Retina (tissue), 1 donor: ENCODE measurements at regions not wholly inside any gene's neighbourhood (a gene's known extent, or its start where the extent isn't known, plus 50 kb on each side); places are given as distances from the start of the nearest gene placed in this dataset.

Experiments
- DNase-seq: peaks from one replicate; pipeline ENCODE4 v3.0.0-alpha.2; 2016

DNA sequence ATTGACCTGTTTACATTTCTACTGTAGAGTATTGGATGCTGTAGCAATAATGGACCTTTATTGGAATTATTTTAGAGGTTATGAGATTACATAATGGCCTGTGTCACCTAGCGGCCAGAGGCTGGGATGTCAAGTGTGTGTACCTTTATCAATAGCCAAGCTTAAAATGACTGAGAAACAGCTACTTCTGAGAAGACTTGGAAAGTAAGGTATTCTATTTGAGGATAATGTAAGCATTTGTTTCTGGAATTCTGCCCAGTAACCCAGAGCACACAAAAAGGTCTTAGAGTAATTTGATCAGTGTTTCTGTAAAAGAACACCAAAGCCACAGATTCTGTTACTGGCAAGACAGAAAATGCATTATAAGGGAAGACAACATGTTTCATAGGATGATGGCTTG is 116.8 kb downstream of the MACIR start:
- DNase-seq, result no peak

DNA sequence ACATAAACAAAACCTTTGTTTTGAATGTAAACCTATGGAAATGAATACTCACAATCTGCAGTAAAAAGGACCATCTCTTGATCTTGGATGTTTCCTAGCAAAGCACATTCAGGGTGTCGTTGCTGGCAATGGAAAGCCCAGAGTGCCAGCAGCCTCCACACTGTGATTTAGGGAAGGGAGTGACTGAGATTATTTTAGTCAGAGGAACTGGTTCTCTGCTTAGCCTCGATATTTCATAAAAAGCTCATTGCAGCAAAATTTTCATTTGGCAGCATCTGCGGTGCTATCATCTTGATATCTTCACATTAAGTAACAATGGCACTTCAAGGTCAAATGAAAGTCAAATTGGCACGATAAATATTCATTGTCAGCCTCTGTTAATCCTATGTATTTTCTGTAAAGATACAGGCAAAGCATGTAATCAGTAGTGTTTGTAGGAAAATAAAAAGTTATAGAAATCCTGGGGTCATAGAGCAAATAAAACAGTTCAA is 116.0 kb downstream of the MACIR start:
- DNase-seq, result no peak

DNA sequence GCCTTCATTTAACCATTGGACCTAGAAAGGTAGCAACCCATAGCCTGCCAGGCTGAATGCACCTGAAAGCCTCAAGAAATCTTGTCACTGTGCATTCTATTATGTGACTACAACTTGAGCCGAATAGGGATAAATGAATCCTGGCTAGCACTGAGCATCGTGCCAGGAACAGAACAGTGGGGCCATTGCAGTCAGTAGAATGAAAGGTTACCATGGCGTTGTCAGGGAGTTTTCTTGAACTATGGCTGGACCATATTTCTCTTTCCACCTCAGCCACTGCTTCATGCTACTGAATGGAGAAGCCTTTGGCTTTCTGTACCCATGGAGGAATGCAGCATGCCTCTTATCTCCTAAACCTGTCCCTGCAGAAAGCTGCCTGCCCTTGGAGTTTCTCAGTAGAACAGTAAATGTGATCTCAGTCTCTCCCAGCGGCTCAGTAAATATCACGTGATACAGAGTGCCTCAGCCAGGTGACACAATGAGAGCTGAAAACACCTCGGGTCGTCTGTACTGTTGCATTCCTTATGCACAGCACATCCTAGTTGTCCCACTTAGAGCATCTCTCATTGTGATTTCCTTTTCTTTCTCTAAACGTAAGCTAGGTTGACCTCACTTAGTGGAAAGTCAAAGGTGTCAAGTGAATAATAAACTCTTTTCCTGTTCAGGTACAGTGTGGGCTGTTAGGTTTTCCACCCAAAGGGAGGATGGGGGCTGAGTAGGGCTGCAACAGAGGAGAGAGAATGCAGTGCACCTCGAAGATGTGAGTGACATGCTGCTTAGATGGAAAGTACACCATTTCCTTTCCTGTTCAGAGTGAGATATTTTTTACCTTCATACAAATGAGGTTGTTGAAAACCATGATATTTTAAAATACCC is 115.3 kb downstream of the MACIR start:
- DNase-seq, result no peak

DNA sequence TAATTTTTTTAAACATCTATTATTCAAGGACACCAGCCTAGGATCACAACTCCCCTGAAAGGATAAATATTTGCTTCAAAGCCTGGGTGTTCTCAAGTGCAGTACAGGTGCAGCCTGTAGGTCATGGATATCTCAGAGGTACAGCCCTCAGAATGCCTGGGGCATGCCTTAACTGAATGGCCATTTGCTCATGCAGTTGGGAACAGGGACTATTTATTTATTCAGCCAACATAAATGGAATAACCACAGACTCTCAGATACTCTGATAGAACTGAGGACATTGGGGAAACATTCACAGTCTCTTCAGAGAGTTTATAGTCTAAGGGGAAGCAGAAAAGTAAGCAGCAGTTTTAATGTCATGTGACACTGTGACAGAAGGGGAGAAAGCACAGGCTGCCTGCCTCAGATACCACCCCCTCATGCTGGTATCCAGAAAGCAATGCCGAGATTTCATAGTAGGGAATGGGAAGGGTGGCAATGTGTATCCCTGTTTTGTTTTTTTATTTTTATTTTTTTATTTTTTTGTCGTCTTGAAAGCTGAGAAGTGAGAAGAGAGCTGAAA is 112.6 kb downstream of the MACIR start:
- no peak for DNase-seq

DNA sequence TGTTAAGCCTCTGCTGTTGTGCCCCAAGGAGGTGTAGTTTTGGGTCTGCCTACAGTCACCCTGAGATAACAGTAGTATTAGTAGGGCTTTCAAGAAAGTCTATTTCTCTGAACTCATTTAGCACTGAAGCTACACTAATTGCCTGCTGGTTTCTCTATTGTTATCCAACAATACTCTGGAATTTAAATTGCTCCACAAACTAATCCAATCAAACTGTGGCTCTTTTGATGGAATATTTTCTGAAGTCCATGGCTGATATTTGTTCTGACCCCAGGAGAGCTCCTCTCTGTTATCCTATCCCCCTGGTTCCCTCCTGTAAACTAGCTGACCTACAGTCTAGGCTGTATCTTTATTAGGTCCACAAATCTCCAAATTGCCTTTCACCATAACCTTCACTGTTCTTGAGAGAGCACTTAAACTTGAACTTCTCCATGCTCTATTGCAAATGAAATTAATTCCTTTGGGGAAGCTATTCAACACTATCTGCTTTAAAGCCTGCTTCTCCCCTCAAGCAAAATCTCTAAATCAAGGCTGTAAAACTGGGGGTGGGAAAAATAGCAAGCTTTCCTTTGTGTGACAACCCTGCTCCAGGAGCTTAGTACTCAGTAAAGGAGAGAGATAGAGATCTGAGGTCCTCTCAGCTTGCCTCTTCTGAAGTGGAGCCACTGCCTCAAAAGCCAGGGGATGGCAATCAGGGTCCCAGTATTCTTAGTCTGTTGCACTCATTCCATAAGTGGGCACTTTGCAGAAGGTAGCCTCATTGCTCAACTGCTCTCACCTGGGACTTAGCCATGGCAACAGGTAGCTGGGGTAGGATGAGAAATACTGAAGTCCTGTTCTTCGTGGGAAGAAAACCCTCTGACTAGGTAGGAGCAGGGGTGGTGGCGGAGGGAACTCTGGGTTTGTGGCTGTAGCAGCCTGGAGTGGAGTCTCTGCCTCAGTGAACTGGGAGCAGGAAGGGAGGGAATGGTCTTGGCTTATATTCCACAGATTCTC is 110.9 kb downstream of the MACIR start:
- DNase-seq, result peak; percentile 57

DNA sequence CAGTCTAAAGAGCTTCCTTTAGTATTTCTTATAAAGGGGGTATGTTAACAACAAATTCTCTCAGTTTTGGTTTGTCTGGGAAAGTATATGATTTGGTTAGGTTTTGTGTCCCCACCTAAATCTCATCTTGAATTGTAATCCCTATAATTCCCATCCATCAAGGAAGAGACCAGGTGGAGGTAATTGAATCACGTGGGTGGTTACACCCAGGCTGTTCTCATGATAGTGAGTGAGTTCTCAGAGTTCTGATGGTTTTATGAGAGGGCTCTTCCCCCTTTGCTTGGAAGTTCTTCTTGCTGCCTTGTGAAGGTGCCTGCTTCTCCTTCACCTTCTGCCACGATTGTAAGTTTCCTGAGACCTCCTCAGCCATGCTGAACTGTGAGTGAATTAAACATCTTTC is 109.1 kb downstream of the MACIR start:
- DNase-seq, result no peak

DNA sequence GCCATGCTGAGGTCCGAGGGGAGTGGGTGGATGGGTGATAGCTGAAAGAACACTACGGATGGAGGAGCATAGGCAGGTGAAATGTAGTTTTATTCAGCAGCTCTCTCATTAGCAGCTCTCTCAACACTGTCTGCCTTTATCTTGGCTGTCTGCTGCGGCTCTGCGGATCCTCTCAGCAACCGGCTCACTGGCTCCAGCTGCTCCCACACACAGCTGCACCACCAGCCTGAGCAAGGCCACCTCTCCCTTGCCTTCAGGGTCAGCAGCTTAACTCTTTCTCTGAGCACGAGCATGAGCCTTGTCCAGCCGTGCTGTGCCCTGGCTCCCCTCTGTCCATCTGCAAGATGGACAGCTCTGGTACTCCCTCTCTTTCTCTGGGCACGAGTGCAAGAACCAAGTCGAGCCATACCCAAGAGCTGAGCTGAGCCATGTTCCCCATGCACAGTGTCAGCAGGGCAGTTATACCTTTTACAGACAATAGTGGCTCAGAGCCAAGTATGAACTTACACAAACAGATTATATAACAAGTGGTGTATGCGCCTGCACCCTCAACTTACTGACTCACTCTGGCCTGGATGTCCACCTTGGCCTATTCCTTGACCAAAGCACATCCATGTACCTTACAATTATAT is 108.5 kb downstream of the MACIR start:
- DNase-seq, result peak; percentile 63

DNA sequence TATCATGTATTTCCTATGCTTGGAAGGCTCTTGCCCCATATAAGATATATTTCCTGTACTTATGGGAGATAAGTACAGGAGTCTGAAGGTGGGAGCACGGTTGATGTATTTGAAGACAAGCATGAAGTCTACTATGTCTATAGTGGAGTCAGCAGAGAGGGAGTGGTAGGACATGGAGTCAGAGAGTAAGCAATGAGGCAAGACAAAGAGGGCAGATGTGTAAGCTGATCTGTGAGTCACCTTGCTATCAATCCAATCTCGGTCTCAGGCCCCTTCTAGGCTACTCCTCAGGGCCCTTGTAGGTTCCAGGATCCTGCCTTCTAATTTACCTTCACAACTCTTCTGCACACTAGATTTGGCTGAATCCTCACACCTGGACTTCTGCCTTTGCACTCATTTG is 105.5 kb downstream of the MACIR start:
- DNase-seq, result no peak

DNA sequence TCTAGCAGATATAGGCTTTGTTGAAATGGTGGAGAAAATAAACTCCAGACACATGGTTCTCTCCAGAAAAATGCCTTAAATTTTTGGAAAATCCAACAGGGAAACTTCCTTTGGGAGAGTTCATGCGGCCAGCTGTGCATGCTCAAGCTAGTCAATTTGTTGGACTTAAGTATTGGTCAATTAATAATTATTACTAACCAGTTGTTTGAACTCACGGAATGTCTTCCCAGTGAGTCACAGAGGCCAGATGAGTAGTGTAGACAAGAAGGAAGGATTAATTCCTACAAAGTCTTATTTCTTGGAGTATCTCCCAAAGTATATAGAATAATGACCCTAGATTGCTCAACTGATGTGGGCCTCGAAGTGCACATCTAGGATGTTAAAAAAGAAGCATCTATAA is 103.6 kb downstream of the MACIR start:
- no peak for DNase-seq

DNA sequence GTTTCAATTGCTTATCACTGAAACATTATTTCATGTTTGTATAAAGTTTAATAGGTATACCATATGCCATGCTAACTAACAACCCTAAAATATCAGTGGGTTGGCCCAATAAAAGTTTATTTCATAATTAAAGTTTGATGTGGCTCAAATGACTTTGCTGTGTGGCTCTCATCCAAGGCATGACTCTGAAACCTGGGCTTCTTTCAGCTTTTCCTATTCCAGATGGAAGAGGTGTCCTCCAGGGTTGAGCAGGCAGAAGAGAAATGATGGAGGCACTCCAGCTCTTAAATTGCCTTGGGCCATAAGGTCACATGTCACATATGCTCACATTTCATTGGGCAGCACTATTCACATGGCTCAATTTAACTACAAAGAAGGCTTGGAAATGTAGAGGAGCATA is 101.9 kb downstream of the MACIR start:
- DNase-seq, result no peak

DNA sequence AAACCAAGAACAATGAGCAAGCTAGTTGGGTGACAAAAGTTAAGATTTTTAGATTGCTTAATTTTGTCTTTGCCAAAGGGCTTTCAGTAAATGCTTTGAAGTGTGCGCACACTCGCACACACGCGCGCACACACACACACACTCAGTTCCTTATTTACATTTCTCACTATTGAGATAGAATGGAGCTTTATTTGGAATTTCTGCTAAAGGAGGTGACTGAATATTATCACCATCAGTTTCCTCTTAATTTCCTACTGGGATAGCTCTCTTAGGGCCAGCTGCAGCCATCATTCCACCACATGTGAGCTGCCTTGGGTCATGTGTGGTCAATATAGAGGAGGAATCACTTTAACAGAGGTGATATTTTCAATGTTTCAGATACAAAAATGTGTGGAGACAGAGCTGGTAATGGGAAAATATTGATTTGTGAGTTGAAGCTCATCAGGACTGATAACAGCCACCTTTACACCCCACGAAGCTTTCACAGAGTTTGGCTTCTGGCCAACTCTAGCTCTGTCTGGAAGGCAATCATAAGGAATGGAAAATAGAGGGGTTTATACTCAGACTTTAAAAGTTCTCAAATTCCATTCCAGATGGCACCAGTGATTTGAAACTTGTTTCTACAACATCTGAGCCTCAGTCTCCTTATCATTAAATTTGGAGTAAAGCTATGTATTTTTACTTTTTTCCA is 99.9 kb downstream of the MACIR start:
- DNase-seq, result no peak

DNA sequence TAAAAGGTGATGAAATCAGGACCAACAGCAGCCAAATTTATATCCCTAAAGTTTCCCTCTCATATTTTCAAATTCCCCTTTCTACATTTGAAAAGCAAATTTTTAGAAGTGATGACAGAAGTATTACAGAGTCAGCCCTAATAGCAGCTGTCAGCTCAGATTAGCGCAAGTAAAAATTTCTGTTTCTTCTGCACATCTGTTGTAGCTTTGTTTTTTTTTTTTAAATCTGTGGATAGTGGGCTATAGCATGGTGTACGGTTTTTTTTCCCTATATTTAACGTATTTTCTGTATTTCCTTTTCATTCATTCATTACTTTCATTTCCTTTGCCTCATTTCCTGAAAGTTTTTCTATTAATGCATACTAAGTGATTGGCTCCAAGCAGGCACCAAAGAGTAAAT is 99.1 kb downstream of the MACIR start:
- DNase-seq, result no peak

DNA sequence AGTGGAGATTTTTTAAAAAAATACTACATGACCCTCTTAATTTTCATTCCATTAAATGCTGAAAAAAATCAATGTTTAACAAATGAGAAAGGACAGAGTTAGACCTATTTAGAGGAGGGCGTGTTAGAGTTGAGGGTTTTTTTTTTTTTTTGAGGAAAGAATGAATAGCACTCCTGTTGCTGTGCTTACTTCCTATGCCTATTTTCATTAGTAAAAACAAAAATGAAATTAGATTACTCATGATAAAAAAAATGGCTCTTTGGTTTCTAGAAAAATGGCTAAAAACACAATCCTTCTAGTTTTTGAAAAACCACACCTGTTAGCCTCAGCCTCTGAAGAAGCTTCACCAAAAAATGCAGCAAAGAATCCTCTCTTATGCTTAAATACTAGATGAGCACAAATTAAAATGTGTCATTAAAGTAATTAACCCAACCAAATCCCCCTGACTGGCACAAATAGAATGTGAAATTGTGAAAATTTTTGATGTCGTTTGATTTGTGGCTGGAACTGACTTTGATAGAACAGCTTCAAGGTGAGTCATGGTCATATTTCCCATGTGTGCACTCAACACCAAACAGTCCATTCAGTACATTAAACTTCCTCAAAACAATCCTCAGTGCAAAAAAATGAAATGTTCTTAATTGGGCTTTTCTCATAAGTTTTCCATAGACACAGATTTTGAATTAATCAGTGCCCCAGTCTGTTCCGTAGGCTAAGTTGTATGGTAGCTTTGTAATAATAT is 98.0 kb downstream of the MACIR start:
- DNase-seq, result no peak

DNA sequence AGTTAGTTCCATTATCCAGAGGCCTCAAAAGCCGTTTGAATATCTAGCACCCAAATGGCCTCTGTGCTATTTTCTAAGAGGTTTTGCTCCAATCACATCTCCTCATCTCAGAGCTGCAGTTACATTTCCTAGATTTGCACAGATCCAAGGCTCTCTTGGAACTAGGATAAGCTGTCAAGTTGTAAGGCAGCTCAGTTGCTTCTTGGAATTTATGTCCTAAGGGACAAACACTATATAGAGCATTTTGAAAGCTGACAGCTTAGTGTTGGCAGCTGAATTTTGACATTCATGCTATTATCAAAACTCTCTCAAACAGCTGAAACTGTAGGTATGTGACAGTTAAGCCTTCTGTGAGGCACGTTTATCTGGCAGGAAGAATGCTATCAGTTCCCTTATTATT is 97.0 kb downstream of the MACIR start:
- DNase-seq, result peak; percentile 46

DNA sequence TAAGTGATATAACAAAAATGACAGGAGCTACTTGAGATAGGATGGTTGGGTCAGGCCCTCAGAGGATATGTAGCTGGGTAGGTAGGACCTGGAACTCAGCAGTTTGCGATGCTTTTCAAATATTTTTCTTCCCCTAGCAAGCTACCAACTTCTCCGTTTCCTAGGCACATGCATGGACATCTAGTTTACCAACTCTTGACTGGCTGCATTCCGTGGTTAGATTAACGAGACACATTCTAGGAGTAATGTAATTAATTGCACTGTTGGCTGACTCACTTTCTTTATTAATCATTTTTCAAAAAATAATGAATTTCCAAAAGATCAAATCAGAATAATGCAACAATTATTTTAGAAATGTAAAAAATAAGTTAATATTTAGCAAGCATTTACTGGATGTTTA is 95.9 kb downstream of the MACIR start:
- DNase-seq, result no peak

DNA sequence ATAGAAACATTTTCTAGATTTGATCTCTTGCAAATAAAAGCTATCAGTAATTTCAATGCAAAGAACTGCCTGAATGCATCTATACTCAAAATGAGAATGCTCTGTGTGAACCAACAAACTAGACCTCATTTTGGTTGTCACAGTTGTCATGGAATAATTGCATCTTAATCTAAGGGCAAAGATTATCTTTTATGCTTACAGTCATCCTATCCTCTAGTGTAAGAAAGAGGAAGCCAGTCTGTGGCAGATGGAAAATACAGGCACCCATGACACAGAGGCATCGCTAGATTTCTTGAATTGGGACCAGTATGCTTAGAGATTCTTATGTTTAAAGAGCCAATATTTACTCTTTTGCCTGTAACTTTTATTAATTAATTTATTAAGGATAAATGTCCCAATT is 95.0 kb downstream of the MACIR start:
- DNase-seq, result no peak

DNA sequence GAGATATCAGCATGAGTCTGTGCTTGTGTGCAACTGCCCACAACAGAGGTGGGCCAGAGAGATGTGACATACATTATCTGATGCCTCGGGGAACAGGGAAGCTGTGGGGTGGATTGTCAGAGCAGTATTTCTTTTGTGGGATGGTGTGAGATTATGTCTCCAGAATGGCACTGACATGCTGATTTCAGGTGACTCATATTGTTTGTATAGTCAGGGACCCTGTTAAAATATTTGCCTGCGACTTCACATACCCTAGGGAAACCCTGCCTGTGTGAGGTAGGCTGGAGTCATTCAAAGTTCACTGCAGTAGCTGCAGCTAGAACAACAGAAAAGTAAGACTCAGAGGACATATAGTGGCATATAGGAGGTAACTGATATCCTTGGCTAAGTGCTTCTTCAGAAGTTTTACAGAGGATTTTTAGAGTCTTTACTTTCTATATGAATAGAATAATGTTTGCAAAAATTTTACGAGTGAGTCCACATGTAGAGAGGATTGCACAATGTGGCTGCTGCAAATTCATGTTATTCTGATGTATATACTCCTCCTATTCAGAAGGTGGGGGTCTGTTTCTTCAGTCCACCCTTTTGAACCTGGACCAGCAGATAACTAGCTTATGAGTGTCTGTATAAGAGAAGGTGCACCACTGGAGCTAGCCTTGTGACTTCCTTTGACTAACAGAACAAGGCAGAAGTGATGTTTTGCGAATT is 89.3 kb downstream of the MACIR start:
- DNase-seq, result no peak

DNA sequence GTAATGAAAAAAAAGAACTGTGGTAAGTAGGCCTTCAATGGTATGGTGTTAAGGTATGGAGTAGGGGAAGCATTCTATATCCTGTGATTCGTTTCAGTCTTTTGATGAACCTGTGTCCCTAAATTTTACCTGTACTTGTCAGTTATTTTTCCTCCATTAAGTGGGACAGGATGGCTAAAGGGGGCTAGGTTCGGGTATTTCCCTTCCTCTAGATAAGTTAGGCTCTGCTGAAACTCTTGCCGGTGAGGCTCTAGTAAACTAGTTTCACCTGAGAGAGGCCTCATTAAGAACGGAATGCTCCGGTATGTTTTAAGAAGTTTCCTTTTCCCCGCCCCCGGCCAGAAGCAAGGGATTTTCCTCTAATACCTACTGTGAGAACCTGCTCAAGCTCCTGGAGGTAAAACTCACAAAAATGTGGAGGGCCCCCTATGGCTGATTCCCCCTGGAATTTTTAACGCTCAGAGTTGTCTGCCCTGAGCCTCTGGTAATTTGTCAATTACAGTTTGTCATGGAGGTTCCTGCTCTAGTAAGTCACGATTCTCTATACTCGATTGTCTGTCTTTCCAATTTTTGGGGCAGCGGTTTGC is 87.7 kb downstream of the MACIR start:
- DNase-seq, result no peak

DNA sequence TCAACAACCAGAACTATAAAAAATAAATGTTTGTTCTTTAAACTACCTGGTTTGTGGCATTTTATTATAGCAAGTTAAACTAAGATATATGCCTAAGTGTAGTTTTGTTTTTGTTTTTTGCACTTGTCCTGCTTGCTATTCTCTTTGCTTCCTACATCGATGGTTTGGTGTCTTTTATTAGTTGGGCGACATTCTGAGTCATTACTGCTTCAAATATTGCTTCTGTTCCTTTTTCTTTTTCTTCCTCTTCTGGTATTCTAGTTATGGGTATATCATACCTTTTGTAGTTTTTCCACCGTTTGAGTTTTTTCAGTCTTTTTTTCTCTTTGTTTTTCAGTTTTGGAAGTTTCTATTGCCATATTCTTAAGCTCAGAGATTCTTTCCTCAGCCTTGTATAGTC is 86.9 kb downstream of the MACIR start:
- no peak for DNase-seq

DNA sequence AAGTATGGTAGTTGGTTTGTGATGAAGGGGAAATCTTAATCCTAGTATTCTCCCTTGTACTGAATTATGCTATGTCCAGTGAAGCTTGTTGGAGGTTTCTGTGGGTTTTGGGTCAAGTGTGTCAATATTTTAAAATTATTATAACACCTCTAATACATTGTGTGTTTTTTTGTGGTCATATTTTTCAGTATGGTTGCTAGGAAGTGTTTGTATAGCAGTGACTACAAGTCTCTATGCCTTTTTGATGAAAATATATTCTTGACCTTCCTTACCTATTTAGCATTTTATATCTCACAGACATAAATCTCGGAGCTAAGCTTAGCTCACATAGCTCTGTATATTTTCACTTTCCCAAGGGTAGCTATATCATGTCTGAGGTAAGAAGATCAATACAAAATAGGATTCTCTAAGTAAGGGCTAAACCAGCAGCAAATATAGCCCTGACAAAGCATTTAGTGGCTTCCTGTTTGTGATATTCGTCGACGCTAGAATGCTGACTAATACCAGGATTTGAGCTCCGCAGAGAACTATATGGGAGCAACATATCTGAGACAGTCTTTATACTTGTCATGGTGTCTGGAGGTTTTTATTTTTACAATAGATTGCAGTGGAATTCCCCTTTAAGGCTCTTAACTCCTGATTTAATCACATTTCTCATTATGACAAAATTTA is 82.3 kb downstream of the MACIR start:
- DNase-seq, result no peak
